DLD1 (cell line): ENCODE measurements at regions not wholly inside any gene's neighbourhood (a gene's known extent, or its start where the extent isn't known, plus 50 kb on each side); places are given as distances from the start of the nearest gene placed in this dataset.

Experiments used
- in situ Hi-C: cut with HindIII; loops from 2 replicates; pipeline ENCODE4 v1.10.0; 2017; ENCODE audit warnings: low sequenced_read_pairs

- in situ Hi-C loops: no loop called here
Measured at GRCh38 chr4:138085736-138086305, 156.3 kb downstream of the SLC7A11 start.

- in situ Hi-C loops: no loop called here
Measured at GRCh38 chr4:138078751-138079520, 163.2 kb downstream of the SLC7A11 start.

- in situ Hi-C loops: no loop called here
Measured at GRCh38 chr4:138078253-138078652, 163.9 kb downstream of the SLC7A11 start.

- in situ Hi-C loops: no loop called here
Measured at GRCh38 chr4:138076561-138076960, 165.6 kb downstream of the SLC7A11 start.

GRCh38 chr4:138070816-138071215, 171.3 kb downstream of the SLC7A11 start:
- in situ Hi-C loops: no loop called here

- in situ Hi-C loops: no loop called here
Measured at GRCh38 chr4:138063581-138063980, 178.6 kb downstream of the SLC7A11 start.

- in situ Hi-C loops: no loop called here
Measured at GRCh38 chr4:138062929-138063328, 179.2 kb downstream of the SLC7A11 start.

- in situ Hi-C loops: no loop called here
Measured at GRCh38 chr4:138056541-138056940, 185.6 kb downstream of the SLC7A11 start.

- in situ Hi-C loops: no loop called here
Measured at GRCh38 chr4:138055890-138056289, 186.3 kb downstream of the SLC7A11 start.

GRCh38 chr4:138053641-138054301, 188.4 kb downstream of the SLC7A11 start:
- in situ Hi-C loops: no loop called here

- in situ Hi-C loops: no loop called here
Measured at GRCh38 chr4:138052806-138053632, 189.1 kb downstream of the SLC7A11 start.

- in situ Hi-C loops: no loop called here
Measured at GRCh38 chr4:138051157-138051556, 191.0 kb downstream of the SLC7A11 start.

GRCh38 chr4:138050601-138051000, 191.5 kb downstream of the SLC7A11 start:
- in situ Hi-C loops: no loop called here

GRCh38 chr4:138049355-138049754, 192.8 kb downstream of the SLC7A11 start:
- in situ Hi-C loops: no loop called here

GRCh38 chr4:138047290-138047689, 194.9 kb downstream of the SLC7A11 start:
- in situ Hi-C loops: no loop called here

- in situ Hi-C loops: no loop called here
Measured at GRCh38 chr4:138045036-138045435, 197.1 kb downstream of the SLC7A11 start.

- in situ Hi-C loops: no loop called here
Measured at GRCh38 chr4:138039010-138039409, 203.1 kb downstream of the SLC7A11 start.

- in situ Hi-C loops: no loop called here
Measured at GRCh38 chr4:138037696-138038095, 204.5 kb downstream of the SLC7A11 start.

GRCh38 chr4:138035781-138036258, 206.3 kb downstream of the SLC7A11 start:
- in situ Hi-C loops: no loop called here

GRCh38 chr4:138034871-138035270, 207.3 kb downstream of the SLC7A11 start:
- in situ Hi-C loops: no loop called here

- in situ Hi-C loops: no loop called here
Measured at GRCh38 chr4:138032222-138032621, 209.9 kb downstream of the SLC7A11 start.
